ENCODE measurements at regions not wholly inside any gene's neighbourhood (a gene's known extent, or its start where the extent isn't known, plus 50 kb on each side); places are given as distances from the start of the nearest gene placed in this dataset.

- DNase-seq (ENCODE audit: low read depth, low spot score), result no peak
- no peak for TF ChIP-seq CTCF (IDR thresholded peaks at IDR 0.05; ENCODE audit: low read depth, low read length)
- in situ Hi-C loops (cut with HindIII; ENCODE audit: low sequenced_read_pairs), result no loop called here
- H3K4me3 ChIP-seq (ENCODE audit: low read depth, low read length), result no peak overlapping the region
Observed at GRCh38 chr2:183250472-183250871, 126.2 kb downstream of the NUP35 start.

GRCh38 chr2:183253441-183254130, 129.3 kb downstream of the NUP35 start:
- in situ Hi-C loops (cut with HindIII; ENCODE audit: low sequenced_read_pairs), result no loop called here
- H3K4me3 ChIP-seq (ENCODE audit: low read depth, low read length), result no peak overlapping the region
- no peak for DNase-seq (ENCODE audit: low read depth, low spot score)
- no peak for TF ChIP-seq CTCF (IDR thresholded peaks at IDR 0.05; ENCODE audit: low read depth, low read length)

DNA sequence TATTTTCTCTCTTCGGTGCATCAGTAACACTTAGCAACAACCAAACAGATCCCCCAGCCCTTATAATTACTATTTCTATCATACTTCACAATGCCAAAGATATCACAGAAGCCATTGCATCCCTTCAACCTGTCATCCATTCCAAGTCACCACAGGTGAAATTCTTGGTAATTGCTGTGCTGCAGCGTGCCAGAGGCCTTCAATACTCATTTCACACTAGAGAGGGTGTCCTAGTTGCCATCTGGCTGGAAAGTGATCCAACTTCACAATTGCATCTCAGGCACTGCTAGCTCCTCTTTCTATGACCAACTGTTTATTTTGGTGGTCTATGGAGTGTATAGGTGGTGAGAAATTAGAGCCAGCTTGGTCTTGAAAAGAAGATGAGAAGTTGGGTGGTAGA, 131.2 kb downstream of the NUP35 start:
- no peak for TF ChIP-seq CTCF (IDR thresholded peaks at IDR 0.05; ENCODE audit: low read depth, low read length)
- in situ Hi-C loops (cut with HindIII; ENCODE audit: low sequenced_read_pairs), result no loop called here
- DNase-seq (ENCODE audit: low read depth, low spot score), result no peak
- H3K4me3 ChIP-seq (ENCODE audit: low read depth, low read length), result no peak overlapping the region

GRCh38 chr2:183259921-183260320, 135.7 kb downstream of the NUP35 start:
- no peak overlapping the region for H3K4me3 ChIP-seq (ENCODE audit: low read depth, low read length)
- DNase-seq (ENCODE audit: low read depth, low spot score), result no peak
- no peak for TF ChIP-seq CTCF (IDR thresholded peaks at IDR 0.05; ENCODE audit: low read depth, low read length)
- in situ Hi-C loops (cut with HindIII; ENCODE audit: low sequenced_read_pairs), result no loop called here

GRCh38 chr2:183260527-183260926, 136.3 kb downstream of the NUP35 start:
- no peak for TF ChIP-seq CTCF (IDR thresholded peaks at IDR 0.05; ENCODE audit: low read depth, low read length)
- H3K4me3 ChIP-seq (ENCODE audit: low read depth, low read length), result no peak overlapping the region
- DNase-seq (ENCODE audit: low read depth, low spot score), result no peak
- in situ Hi-C loops (cut with HindIII; ENCODE audit: low sequenced_read_pairs), result no loop called here

GRCh38 chr2:183264890-183265535, 140.8 kb downstream of the NUP35 start:
- DNase-seq (ENCODE audit: low read depth, low spot score), result no peak
- TF ChIP-seq CTCF (IDR thresholded peaks at IDR 0.05; ENCODE audit: low read depth, low read length), result no peak
- in situ Hi-C loops (cut with HindIII; ENCODE audit: low sequenced_read_pairs), result no loop called here
- H3K4me3 ChIP-seq (ENCODE audit: low read depth, low read length), result no peak overlapping the region
